ENCODE measurements at regions not wholly inside any gene's neighbourhood (a gene's known extent, or its start where the extent isn't known, plus 50 kb on each side); places are given as distances from the start of the nearest gene placed in this dataset.

- BruUV-seq (replicated peaks): no TSS peak
- Histone ChIP-seq H4K20me1 (ENCODE audit: insufficient read depth) (no peaks in the 10 kb centered on the region), H3K9me2 (ENCODE audit: insufficient read depth) (no peaks in the 10 kb centered on the region), H3K27me3 (ENCODE audit: insufficient read depth, low read depth) (no peaks in the 10 kb centered on the region), H3K27ac (no peak overlapping the region), H3K4me2 (no peak overlapping the region), H3K36me3 (ENCODE audit: low read depth) (no peaks in the 10 kb centered on the region), H2AFZ (no peak overlapping the region), H3F3A (ENCODE audit: insufficient read depth, low read depth) (no peaks in the 10 kb centered on the region), H3K4me1 (replicated peaks; ENCODE audit: insufficient read depth) (no peaks in the 10 kb centered on the region), H3K4me3 (no peak overlapping the region), H3K79me2 (ENCODE audit: low read depth) (no peaks in the 10 kb centered on the region), H3K9me3 (ENCODE audit: insufficient read depth, low read depth) (no peaks in the 10 kb centered on the region)
- TF ChIP-seq CTCF (conservative IDR thresholded peaks at IDR 0.05): no peak
- TF ChIP-seq EZH2 (IDR thresholded peaks at IDR 0.05; ENCODE audit: low read depth): no peak
- intact Hi-C loops (cut with micrococcal nuclease; ENCODE audit: unreplicated experiment): no loop called here
- no peak for DNase-seq
- CTCF ChIA-PET: no interaction called here
- POLR2A ChIA-PET (ENCODE audit: unreplicated experiment): no interaction called here
Measured at GRCh38 chr6:92044312-92044711, 1375.0 kb downstream of the EPHA7 start.

- H2AFZ ChIP-seq: no peak overlapping the region
- no peaks in the 10 kb centered on the region for H3K9me2 ChIP-seq (ENCODE audit: insufficient read depth)
- CTCF ChIA-PET: no interaction called here
- no peaks in the 10 kb centered on the region for H3F3A ChIP-seq (ENCODE audit: insufficient read depth, low read depth)
- no peaks in the 10 kb centered on the region for H3K4me1 ChIP-seq (replicated peaks; ENCODE audit: insufficient read depth)
- no peaks in the 10 kb centered on the region for H3K36me3 ChIP-seq (ENCODE audit: low read depth)
- H3K4me3 ChIP-seq: no peak overlapping the region
- H3K4me2 ChIP-seq: no peak overlapping the region
- H3K27me3 ChIP-seq (ENCODE audit: insufficient read depth, low read depth): no peaks in the 10 kb centered on the region
- TF ChIP-seq CTCF (conservative IDR thresholded peaks at IDR 0.05) (no peak), EZH2 (IDR thresholded peaks at IDR 0.05; ENCODE audit: low read depth) (no peak)
- H3K79me2 ChIP-seq (ENCODE audit: low read depth): no peaks in the 10 kb centered on the region
- intact Hi-C loops (cut with micrococcal nuclease; ENCODE audit: unreplicated experiment): no loop called here
- DNase-seq: no peak
- no TSS peak for BruUV-seq (replicated peaks)
- POLR2A ChIA-PET (ENCODE audit: unreplicated experiment): no interaction called here
- no peaks in the 10 kb centered on the region for H4K20me1 ChIP-seq (ENCODE audit: insufficient read depth)
- H3K9me3 ChIP-seq (ENCODE audit: insufficient read depth, low read depth): no peaks in the 10 kb centered on the region
- no peak overlapping the region for H3K27ac ChIP-seq
Measured at GRCh38 chr6:92043777-92044176, 1375.6 kb downstream of the EPHA7 start.

GRCh38 chr6:92026878-92027277, 1392.5 kb downstream of the EPHA7 start:
- Histone ChIP-seq H3K27me3 (ENCODE audit: insufficient read depth, low read depth) (no peaks in the 10 kb centered on the region), H3K9me3 (ENCODE audit: insufficient read depth, low read depth) (no peaks in the 10 kb centered on the region), H3K9me2 (ENCODE audit: insufficient read depth) (no peaks in the 10 kb centered on the region), H3K4me1 (replicated peaks; ENCODE audit: insufficient read depth) (no peaks in the 10 kb centered on the region), H4K20me1 (ENCODE audit: insufficient read depth) (no peaks in the 10 kb centered on the region), H2AFZ (no peak overlapping the region), H3K36me3 (ENCODE audit: low read depth) (no peaks in the 10 kb centered on the region), H3K79me2 (ENCODE audit: low read depth) (no peaks in the 10 kb centered on the region), H3K4me3 (no peak overlapping the region), H3K4me2 (no peak overlapping the region), H3F3A (ENCODE audit: insufficient read depth, low read depth) (no peaks in the 10 kb centered on the region), H3K27ac (no peak overlapping the region)
- TF ChIP-seq EZH2 (IDR thresholded peaks at IDR 0.05; ENCODE audit: low read depth) (no peak), CTCF (conservative IDR thresholded peaks at IDR 0.05) (no peak)
- CTCF ChIA-PET: no interaction called here
- no peak for DNase-seq
- POLR2A ChIA-PET (ENCODE audit: unreplicated experiment): no interaction called here
- no TSS peak for BruUV-seq (replicated peaks)
- intact Hi-C loops (cut with micrococcal nuclease; ENCODE audit: unreplicated experiment): no loop called here
